T-helper 22 cell (primary cell): ENCODE measurements at regions not wholly inside any gene's neighbourhood (a gene's known extent, or its start where the extent isn't known, plus 50 kb on each side); places are given as distances from the start of the nearest gene placed in this dataset.

ENCODE experiments used
- DNase-seq: peaks from one replicate; pipeline ENCODE4 v3.0.0-alpha.2; 2020; ENCODE audit warnings: low read depth

GRCh38 chr2:12168791-12169388, 422.5 kb downstream of the LPIN1 start:
- no peak for DNase-seq

- no peak for DNase-seq
These were observed 423.3 kb downstream of the LPIN1 start for GRCh38 chr2:12169721-12170120.

GRCh38 chr2:12170121-12170520, 423.7 kb downstream of the LPIN1 start:
- DNase-seq = no peak

GRCh38 chr2:12173271-12173942, 427.0 kb downstream of the LPIN1 start:
- DNase-seq = no peak

- no peak for DNase-seq
These were observed 427.5 kb downstream of the LPIN1 start for GRCh38 chr2:12173943-12174340.

GRCh38 chr2:12175323-12175722, 428.9 kb downstream of the LPIN1 start:
- no peak for DNase-seq

GRCh38 chr2:12176623-12177454, 430.4 kb downstream of the LPIN1 start:
- DNase-seq = no peak

GRCh38 chr2:12177455-12178288, 431.2 kb downstream of the LPIN1 start:
- no peak for DNase-seq

- DNase-seq = no peak
These were observed 432.1 kb downstream of the LPIN1 start for GRCh38 chr2:12178289-12179080.

- DNase-seq = no peak
These were observed 433.6 kb downstream of the LPIN1 start for GRCh38 chr2:12180031-12180430.

- no peak for DNase-seq
These were observed 436.7 kb downstream of the LPIN1 start for GRCh38 chr2:12183032-12183645.

GRCh38 chr2:12192762-12193161, 446.3 kb downstream of the LPIN1 start:
- no peak for DNase-seq

GRCh38 chr2:12194968-12195367, 448.5 kb downstream of the LPIN1 start:
- DNase-seq = no peak

GRCh38 chr2:12196495-12196894, 450.1 kb downstream of the LPIN1 start:
- DNase-seq = no peak

- DNase-seq = no peak
These were observed 450.7 kb downstream of the LPIN1 start for GRCh38 chr2:12197133-12197532.

- DNase-seq = no peak
These were observed 453.2 kb downstream of the LPIN1 start for GRCh38 chr2:12199491-12200211.

GRCh38 chr2:12201369-12201768, 454.9 kb downstream of the LPIN1 start:
- no peak for DNase-seq

- DNase-seq = no peak
These were observed 456.1 kb downstream of the LPIN1 start for GRCh38 chr2:12202313-12203075.

- no peak for DNase-seq
These were observed 457.1 kb downstream of the LPIN1 start for GRCh38 chr2:12203528-12203927.

- no peak for DNase-seq
These were observed 458.7 kb downstream of the LPIN1 start for GRCh38 chr2:12205086-12205485.
